ENCODE measurements at regions not wholly inside any gene's neighbourhood (a gene's known extent, or its start where the extent isn't known, plus 50 kb on each side); places are given as distances from the start of the nearest gene placed in this dataset.

- TF ChIP-seq SIN3A (IDR thresholded peaks at IDR 0.05; ENCODE audit: borderline replicate concordance, insufficient read depth, low read length) = no peak
- TF ChIP-seq FOXP2 (optimal IDR thresholded peaks at IDR 0.05; ENCODE audit: borderline replicate concordance, extremely low read depth, extremely low read length, insufficient read depth) = no peak
- no peak for TF ChIP-seq REST (IDR thresholded peaks at IDR 0.05; ENCODE audit: insufficient read depth in 1 of 2, low read depth in 2 of 2, low read length in 2 of 2)
- no peak for TF ChIP-seq POLR2AphosphoS5 (IDR thresholded peaks at IDR 0.05; ENCODE audit: low read depth, low read length)
- TF ChIP-seq TAF1 (IDR thresholded peaks at IDR 0.05; ENCODE audit: borderline replicate concordance, insufficient read depth, low read length) = no peak
These were observed 151.2 kb upstream of the MINDY3 start for GRCh38 chr10:16011548-16011947.

GRCh38 chr10:16014469-16014868 is 154.2 kb upstream of the MINDY3 start:
- TF ChIP-seq REST (IDR thresholded peaks at IDR 0.05; ENCODE audit: insufficient read depth in 1 of 2, low read depth in 2 of 2, low read length in 2 of 2) (no peak), SIN3A (IDR thresholded peaks at IDR 0.05; ENCODE audit: borderline replicate concordance, insufficient read depth, low read length) (no peak), TAF1 (IDR thresholded peaks at IDR 0.05; ENCODE audit: borderline replicate concordance, insufficient read depth, low read length) (no peak), POLR2AphosphoS5 (IDR thresholded peaks at IDR 0.05; ENCODE audit: low read depth, low read length) (no peak), FOXP2 (optimal IDR thresholded peaks at IDR 0.05; ENCODE audit: borderline replicate concordance, extremely low read depth, extremely low read length, insufficient read depth) (no peak)

- TF ChIP-seq REST (IDR thresholded peaks at IDR 0.05; ENCODE audit: insufficient read depth in 1 of 2, low read depth in 2 of 2, low read length in 2 of 2) = no peak
- no peak for TF ChIP-seq FOXP2 (optimal IDR thresholded peaks at IDR 0.05; ENCODE audit: borderline replicate concordance, extremely low read depth, extremely low read length, insufficient read depth)
- TF ChIP-seq SIN3A (IDR thresholded peaks at IDR 0.05; ENCODE audit: borderline replicate concordance, insufficient read depth, low read length) = no peak
- TF ChIP-seq TAF1 (IDR thresholded peaks at IDR 0.05; ENCODE audit: borderline replicate concordance, insufficient read depth, low read length) = no peak
- TF ChIP-seq POLR2AphosphoS5 (IDR thresholded peaks at IDR 0.05; ENCODE audit: low read depth, low read length) = no peak
These were observed 156.4 kb upstream of the MINDY3 start for GRCh38 chr10:16016688-16017087.

GRCh38 chr10:16020836-16021235 is 160.5 kb upstream of the MINDY3 start:
- TF ChIP-seq POLR2AphosphoS5 (IDR thresholded peaks at IDR 0.05; ENCODE audit: low read depth, low read length) = no peak
- no peak for TF ChIP-seq SIN3A (IDR thresholded peaks at IDR 0.05; ENCODE audit: borderline replicate concordance, insufficient read depth, low read length)
- TF ChIP-seq TAF1 (IDR thresholded peaks at IDR 0.05; ENCODE audit: borderline replicate concordance, insufficient read depth, low read length) = no peak
- no peak for TF ChIP-seq REST (IDR thresholded peaks at IDR 0.05; ENCODE audit: insufficient read depth in 1 of 2, low read depth in 2 of 2, low read length in 2 of 2)
- no peak for TF ChIP-seq FOXP2 (optimal IDR thresholded peaks at IDR 0.05; ENCODE audit: borderline replicate concordance, extremely low read depth, extremely low read length, insufficient read depth)

GRCh38 chr10:16030562-16030961 is 170.3 kb upstream of the MINDY3 start:
- TF ChIP-seq TAF1 (IDR thresholded peaks at IDR 0.05; ENCODE audit: borderline replicate concordance, insufficient read depth, low read length) (no peak), REST (IDR thresholded peaks at IDR 0.05; ENCODE audit: insufficient read depth in 1 of 2, low read depth in 2 of 2, low read length in 2 of 2) (no peak), FOXP2 (optimal IDR thresholded peaks at IDR 0.05; ENCODE audit: borderline replicate concordance, extremely low read depth, extremely low read length, insufficient read depth) (no peak), POLR2AphosphoS5 (IDR thresholded peaks at IDR 0.05; ENCODE audit: low read depth, low read length) (no peak), SIN3A (IDR thresholded peaks at IDR 0.05; ENCODE audit: borderline replicate concordance, insufficient read depth, low read length) (no peak)

All from PFSK-1 (cell line).